Motor neuron (in vitro differentiated cells): ENCODE measurements at regions not wholly inside any gene's neighbourhood (a gene's known extent, or its start where the extent isn't known, plus 50 kb on each side); places are given as distances from the start of the nearest gene placed in this dataset.
"Not testable (repeated sequence)": the region's sequence is repeated elsewhere in the genome, so short reads cannot be mapped to it uniquely, and the experiment has no call there.

ENCODE experiments used
- ATAC-seq, 8 experiments: fragments of 200-7000 bp; cut with Tn5 transposase; replicated peaks in 6 of 8; 2 replicates each; pipeline ENCODE4 v1.8.0; 2021; ENCODE audit warnings: mild to moderate bottlenecking in 8 of 8, moderate library complexity in 8 of 8
- H3K27ac ChIP-seq, 2 donors: fragments of 250-450 bp; sonication (Bioruptor Pico); 2 replicates each; pipeline ENCODE4 v1.9.0; 2021; ENCODE audit warnings: antibody characterized with exemption in 2 of 2, mild to moderate bottlenecking in 2 of 2, moderate library complexity in 1 of 2
- H3K4me1 ChIP-seq, 2 donors: fragments of 250-450 bp; sonication (Bioruptor Pico); replicated peaks in 1 of 2; 2 replicates each; pipeline ENCODE4 v1.6.1; 2021; ENCODE audit warnings: antibody characterized with exemption in 2 of 2, mild to moderate bottlenecking in 2 of 2, moderate library complexity in 1 of 2
- H3K4me3 ChIP-seq, 5 donors: fragments of 250-450 bp; sonication (Bioruptor Pico); 2 replicates each; pipeline ENCODE4 v1.9.0; 2021; ENCODE audit warnings: antibody characterized with exemption in 5 of 5, mild to moderate bottlenecking in 5 of 5, moderate library complexity in 4 of 5
- WGBS, 10 experiments: fragments of 450-650 bp; shearing (Covaris generic); methylation state at CpG; one replicate each; pipeline ENCODE4 v1.0.0; 2022; 5-methylcytosine and 5-hydroxymethylcytosine counted together
- in situ Hi-C, 9 experiments: fragments of 400-800 bp; cut with MboI; loops; one replicate each; pipeline ENCODE4 v1.15.0; 2021; ENCODE audit warnings: low sequenced_read_pairs in 9 of 9, low pct_unique_long_range_greater_than_20kb in 2 of 9; ENCODE audit not compliant: unreplicated experiment in 9 of 9

GRCh38 chr7:65276822-65277221, 96.8 kb upstream of the ZNF92 start:
- H3K27ac ChIP-seq: no peak overlapping the region
- ATAC-seq: no peak
- no peaks in the 10 kb centered on the region for H3K4me1 ChIP-seq
- no peak overlapping the region for H3K4me3 ChIP-seq
- in situ Hi-C loops: no loop called here

GRCh38 chr7:65271502-65271901, 102.2 kb upstream of the ZNF92 start:
- in situ Hi-C loops, H3K27ac ChIP-seq, H3K4me3 ChIP-seq, H3K4me1 ChIP-seq, ATAC-seq: not testable (repeated sequence)
- 25 to 100% (median 94%) methylated on average over 1 to 2 of the region's 2 CpGs; no CpG with 5 or more reads in 2 of the 10 experiments for WGBS, 10 experiments

- in situ Hi-C loops: no loop called here
- Histone ChIP-seq H3K4me3 (peak overlapping the region; percentile 36 to 53 (median 41)), H3K27ac (no peak overlapping the region), H3K4me1 (no peaks in the 10 kb centered on the region)
- peak; percentile 77 to 100 (median 100) for ATAC-seq
- 0 to 1% (median 0%) methylated on average over 7 to 16 of the region's 37 CpGs; no CpG with 5 or more reads in 6 of the 10 experiments for WGBS, 10 experiments
Measured at GRCh38 chr7:65269150-65269856, 104.4 kb upstream of the ZNF92 start.

- ATAC-seq: peak in 6 of 8 experiments; percentile 2 to 8 (median 4)
- no peaks in the 10 kb centered on the region for H3K4me1 ChIP-seq
- 0 to 36% (median 13%) methylated on average over 1 to 3 of the region's 3 CpGs; no CpG with 5 or more reads in 3 of the 10 experiments for WGBS, 10 experiments
- no peak overlapping the region for H3K27ac ChIP-seq
- H3K4me3 ChIP-seq: peak overlapping the region; percentile 36 to 53 (median 41)
- in situ Hi-C loops: no loop called here
Measured at GRCh38 chr7:65268782-65269149, 104.9 kb upstream of the ZNF92 start.

GRCh38 chr7:65265933-65266519, 107.6 kb upstream of the ZNF92 start:
- no peak for ATAC-seq
- WGBS, 10 experiments: 0 to 100% (median 53%) methylated on average over 1 to 5 of the region's 7 CpGs; no CpG with 5 or more reads in 5 of the 10 experiments
- Histone ChIP-seq H3K27ac (no peak overlapping the region), H3K4me3 (no peak overlapping the region), H3K4me1 (no peaks in the 10 kb centered on the region)
- in situ Hi-C loops: no loop called here

GRCh38 chr7:65264258-65264657, 109.4 kb upstream of the ZNF92 start:
- WGBS, 10 experiments: 7 to 83% (median 9%) methylated on average over 1 to 3 of the region's 5 CpGs; no CpG with 5 or more reads in 7 of the 10 experiments
- H3K4me1 ChIP-seq: peaks cover 4 to 5% of the 10 kb centered on the region in 2 donors
- no peak overlapping the region for H3K4me3 ChIP-seq
- in situ Hi-C loops: no loop called here
- H3K27ac ChIP-seq: no peak overlapping the region
- ATAC-seq: no peak

GRCh38 chr7:65260673-65261072, 113.0 kb upstream of the ZNF92 start:
- no CpG with 5 or more reads among the region's 6 CpGs for WGBS, 10 experiments
- in situ Hi-C loops, H3K4me3 ChIP-seq, ATAC-seq, H3K4me1 ChIP-seq: not testable (repeated sequence)
- peak overlapping the region in 1 of 2 donors; percentile 77 for H3K27ac ChIP-seq

- peak in 6 of 8 experiments; percentile 33 to 86 (median 70) for ATAC-seq
- in situ Hi-C loops, H3K4me1 ChIP-seq, H3K27ac ChIP-seq, H3K4me3 ChIP-seq: not testable (repeated sequence)
- no CpG with 5 or more reads among the region's 10 CpGs for WGBS, 10 experiments
Measured at GRCh38 chr7:65259864-65260525, 113.7 kb upstream of the ZNF92 start.

GRCh38 chr7:65254061-65254460, 119.6 kb upstream of the ZNF92 start:
- no peak for ATAC-seq
- H3K4me1 ChIP-seq: peaks cover 0 to 4% of the 10 kb centered on the region in 2 donors
- no peak overlapping the region for H3K4me3 ChIP-seq
- in situ Hi-C loops: no loop called here
- H3K27ac ChIP-seq: no peak overlapping the region
- 0 to 100% (median 79%) methylated on average over 1 of the region's 1 CpG; no CpG with 5 or more reads in 1 of the 10 experiments for WGBS, 10 experiments

GRCh38 chr7:65251851-65252620, 121.6 kb upstream of the ZNF92 start:
- ATAC-seq: peak; percentile 83 to 96 (median 94)
- H3K27ac ChIP-seq: peak overlapping the region; percentile 73 to 88
- 0 to 23% (median 1%) methylated on average over 1 to 29 of the region's 64 CpGs; no CpG with 5 or more reads in 1 of the 10 experiments for WGBS, 10 experiments
- peaks cover 0 to 4% of the 10 kb centered on the region in 2 donors for H3K4me1 ChIP-seq
- peak overlapping the region; percentile 42 to 89 (median 80) for H3K4me3 ChIP-seq
- in situ Hi-C loops: no loop called here

GRCh38 chr7:65250697-65251395, 122.8 kb upstream of the ZNF92 start:
- no peak for ATAC-seq
- H3K4me3 ChIP-seq: peak overlapping the region in 2 of 5 donors; percentile 74 to 80
- H3K27ac ChIP-seq: no peak overlapping the region
- in situ Hi-C loops: no loop called here
- H3K4me1 ChIP-seq: peaks cover 0 to 4% of the 10 kb centered on the region in 2 donors
- 71 to 100% (median 90%) methylated on average over 2 to 14 of the region's 18 CpGs; no CpG with 5 or more reads in 2 of the 10 experiments for WGBS, 10 experiments

- in situ Hi-C loops: no loop called here
- no peak overlapping the region for H3K4me3 ChIP-seq
- no peak overlapping the region for H3K27ac ChIP-seq
- 0 to 100% (median 0%) methylated on average over 1 to 2 of the region's 3 CpGs; no CpG with 5 or more reads in 5 of the 10 experiments for WGBS, 10 experiments
- ATAC-seq: no peak
- peaks cover 0 to 4% of the 10 kb centered on the region in 2 donors for H3K4me1 ChIP-seq
Measured at GRCh38 chr7:65250216-65250615, 123.4 kb upstream of the ZNF92 start.
